ENCODE measurements at regions not wholly inside any gene's neighbourhood (a gene's known extent, or its start where the extent isn't known, plus 50 kb on each side); places are given as distances from the start of the nearest gene placed in this dataset.

DNA sequence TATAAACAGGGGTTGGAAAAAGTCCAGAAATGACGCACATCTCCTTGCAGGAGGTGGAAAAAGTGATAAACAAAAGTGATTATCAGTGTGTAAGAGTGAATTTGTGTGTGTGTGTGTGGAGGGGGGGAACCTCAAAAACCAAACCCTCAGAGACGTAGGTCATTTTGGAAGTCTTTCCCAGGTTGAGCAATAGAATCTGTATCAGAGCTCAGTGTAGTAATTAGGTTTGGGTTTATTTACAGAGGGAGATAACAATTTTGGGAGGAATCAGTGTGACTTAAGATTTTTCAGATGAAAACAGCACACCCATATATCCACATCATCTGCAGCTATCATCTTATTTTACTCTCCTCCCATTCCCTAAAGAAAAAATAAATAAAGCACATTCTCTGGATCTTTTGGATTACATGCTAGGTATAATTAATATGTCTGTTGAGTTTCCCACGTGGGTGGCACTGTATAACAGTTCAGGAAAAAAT is 406.4 kb downstream of the FGF9 start:
- TF ChIP-seq POLR2A (IDR thresholded peaks at IDR 0.05; ENCODE audit: low read length): no peak
- no peak for TF ChIP-seq GATA1 (IDR thresholded peaks at IDR 0.05; ENCODE audit: low read depth, low read length)
